ENCODE measurements at regions not wholly inside any gene's neighbourhood (a gene's known extent, or its start where the extent isn't known, plus 50 kb on each side); places are given as distances from the start of the nearest gene placed in this dataset.

DNA sequence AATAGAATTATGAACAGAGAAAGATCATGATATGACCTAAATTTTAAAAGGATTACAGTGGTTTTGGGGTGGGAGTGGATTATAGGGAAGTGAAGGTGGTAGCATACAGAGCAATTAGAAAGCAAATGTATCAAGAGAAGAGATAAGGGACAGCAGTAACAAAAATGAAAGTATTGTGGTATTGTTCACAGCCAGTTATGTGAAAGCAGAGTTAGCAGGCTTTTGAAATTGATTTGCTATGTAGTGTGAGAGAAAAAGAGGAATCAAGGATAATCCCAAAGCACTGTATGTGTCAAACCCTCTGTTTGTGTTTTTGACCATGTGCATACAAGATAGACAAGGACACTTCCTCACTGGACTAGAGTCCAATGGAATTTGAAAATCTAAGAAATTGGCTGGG, 1721.4 kb downstream of the PCDH9 start:
- no peaks in the 10 kb centered on the region for H3K79me2 ChIP-seq (replicated peaks; ENCODE audit: insufficient read depth)
- H3K27me3 ChIP-seq (ENCODE audit: insufficient read depth): no peaks in the 10 kb centered on the region
- H4K20me1 ChIP-seq (replicated peaks; ENCODE audit: insufficient read depth): no peaks in the 10 kb centered on the region
- no peaks in the 10 kb centered on the region for H3K36me3 ChIP-seq (ENCODE audit: insufficient read depth)
- no peaks in the 10 kb centered on the region for H3K36me3 Mint-ChIP-seq (ENCODE audit: low read depth)
- no peak overlapping the region for H3K4me2 ChIP-seq
- H3K4me1 Mint-ChIP-seq: no peaks in the 10 kb centered on the region
- TF ChIP-seq, protein P1, sequence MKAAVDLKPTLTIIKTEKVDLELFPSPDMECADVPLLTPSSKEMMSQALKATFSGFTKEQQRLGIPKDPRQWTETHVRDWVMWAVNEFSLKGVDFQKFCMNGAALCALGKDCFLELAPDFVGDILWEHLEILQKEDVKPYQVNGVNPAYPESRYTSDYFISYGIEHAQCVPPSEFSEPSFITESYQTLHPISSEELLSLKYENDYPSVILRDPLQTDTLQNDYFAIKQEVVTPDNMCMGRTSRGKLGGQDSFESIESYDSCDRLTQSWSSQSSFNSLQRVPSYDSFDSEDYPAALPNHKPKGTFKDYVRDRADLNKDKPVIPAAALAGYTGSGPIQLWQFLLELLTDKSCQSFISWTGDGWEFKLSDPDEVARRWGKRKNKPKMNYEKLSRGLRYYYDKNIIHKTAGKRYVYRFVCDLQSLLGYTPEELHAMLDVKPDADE (IDR thresholded peaks at IDR 0.05): no peak
- TF ChIP-seq, protein P2, sequence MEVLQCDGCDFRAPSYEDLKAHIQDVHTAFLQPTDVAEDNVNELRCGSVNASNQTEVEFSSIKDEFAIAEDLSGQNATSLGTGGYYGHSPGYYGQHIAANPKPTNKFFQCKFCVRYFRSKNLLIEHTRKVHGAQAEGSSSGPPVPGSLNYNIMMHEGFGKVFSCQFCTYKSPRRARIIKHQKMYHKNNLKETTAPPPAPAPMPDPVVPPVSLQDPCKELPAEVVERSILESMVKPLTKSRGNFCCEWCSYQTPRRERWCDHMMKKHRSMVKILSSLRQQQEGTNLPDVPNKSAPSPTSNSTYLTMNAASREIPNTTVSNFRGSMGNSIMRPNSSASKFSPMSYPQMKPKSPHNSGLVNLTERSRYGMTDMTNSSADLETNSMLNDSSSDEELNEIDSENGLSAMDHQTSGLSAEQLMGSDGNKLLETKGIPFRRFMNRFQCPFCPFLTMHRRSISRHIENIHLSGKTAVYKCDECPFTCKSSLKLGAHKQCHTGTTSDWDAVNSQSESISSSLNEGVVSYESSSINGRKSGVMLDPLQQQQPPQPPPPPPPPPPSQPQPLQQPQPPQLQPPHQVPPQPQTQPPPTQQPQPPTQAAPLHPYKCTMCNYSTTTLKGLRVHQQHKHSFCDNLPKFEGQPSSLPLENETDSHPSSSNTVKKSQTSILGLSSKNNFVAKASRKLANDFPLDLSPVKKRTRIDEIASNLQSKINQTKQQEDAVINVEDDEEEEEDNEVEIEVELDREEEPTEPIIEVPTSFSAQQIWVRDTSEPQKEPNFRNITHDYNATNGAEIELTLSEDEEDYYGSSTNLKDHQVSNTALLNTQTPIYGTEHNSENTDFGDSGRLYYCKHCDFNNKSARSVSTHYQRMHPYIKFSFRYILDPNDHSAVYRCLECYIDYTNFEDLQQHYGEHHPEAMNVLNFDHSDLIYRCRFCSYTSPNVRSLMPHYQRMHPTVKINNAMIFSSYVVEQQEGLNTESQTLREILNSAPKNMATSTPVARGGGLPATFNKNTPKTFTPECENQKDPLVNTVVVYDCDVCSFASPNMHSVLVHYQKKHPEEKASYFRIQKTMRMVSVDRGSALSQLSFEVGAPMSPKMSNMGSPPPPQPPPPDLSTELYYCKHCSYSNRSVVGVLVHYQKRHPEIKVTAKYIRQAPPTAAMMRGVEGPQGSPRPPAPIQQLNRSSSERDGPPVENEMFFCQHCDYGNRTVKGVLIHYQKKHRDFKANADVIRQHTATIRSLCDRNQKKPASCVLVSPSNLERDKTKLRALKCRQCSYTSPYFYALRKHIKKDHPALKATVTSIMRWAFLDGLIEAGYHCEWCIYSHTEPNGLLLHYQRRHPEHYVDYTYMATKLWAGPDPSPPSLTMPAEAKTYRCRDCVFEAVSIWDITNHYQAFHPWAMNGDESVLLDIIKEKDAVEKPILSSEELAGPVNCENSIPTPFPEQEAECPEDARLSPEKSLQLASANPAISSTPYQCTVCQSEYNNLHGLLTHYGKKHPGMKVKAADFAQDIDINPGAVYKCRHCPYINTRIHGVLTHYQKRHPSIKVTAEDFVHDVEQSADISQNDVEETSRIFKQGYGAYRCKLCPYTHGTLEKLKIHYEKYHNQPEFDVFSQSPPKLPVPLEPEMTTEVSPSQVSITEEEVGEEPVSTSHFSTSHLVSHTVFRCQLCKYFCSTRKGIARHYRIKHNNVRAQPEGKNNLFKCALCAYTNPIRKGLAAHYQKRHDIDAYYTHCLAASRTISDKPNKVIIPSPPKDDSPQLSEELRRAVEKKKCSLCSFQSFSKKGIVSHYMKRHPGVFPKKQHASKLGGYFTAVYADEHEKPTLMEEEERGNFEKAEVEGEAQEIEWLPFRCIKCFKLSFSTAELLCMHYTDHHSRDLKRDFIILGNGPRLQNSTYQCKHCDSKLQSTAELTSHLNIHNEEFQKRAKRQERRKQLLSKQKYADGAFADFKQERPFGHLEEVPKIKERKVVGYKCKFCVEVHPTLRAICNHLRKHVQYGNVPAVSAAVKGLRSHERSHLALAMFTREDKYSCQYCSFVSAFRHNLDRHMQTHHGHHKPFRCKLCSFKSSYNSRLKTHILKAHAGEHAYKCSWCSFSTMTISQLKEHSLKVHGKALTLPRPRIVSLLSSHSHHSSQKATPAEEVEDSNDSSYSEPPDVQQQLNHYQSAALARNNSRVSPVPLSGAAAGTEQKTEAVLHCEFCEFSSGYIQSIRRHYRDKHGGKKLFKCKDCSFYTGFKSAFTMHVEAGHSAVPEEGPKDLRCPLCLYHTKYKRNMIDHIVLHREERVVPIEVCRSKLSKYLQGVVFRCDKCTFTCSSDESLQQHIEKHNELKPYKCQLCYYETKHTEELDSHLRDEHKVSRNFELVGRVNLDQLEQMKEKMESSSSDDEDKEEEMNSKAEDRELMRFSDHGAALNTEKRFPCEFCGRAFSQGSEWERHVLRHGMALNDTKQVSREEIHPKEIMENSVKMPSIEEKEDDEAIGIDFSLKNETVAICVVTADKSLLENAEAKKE (CRISPR knock-in tag; IDR thresholded peaks at IDR 0.05): no peak
- TF ChIP-seq POLR2AphosphoS5 (IDR thresholded peaks at IDR 0.05; ENCODE audit: low read depth): no peak
- TF ChIP-seq NANOG (IDR thresholded peaks at IDR 0.05; ENCODE audit: borderline replicate concordance): no peak
- no peak for TF ChIP-seq ZNF114 (CRISPR knock-in tag; IDR thresholded peaks at IDR 0.05)
- no peak for TF ChIP-seq CREB1 (CRISPR knock-in tag; IDR thresholded peaks at IDR 0.05; ENCODE audit: low read depth)
- no peak for TF ChIP-seq ZNF331 (CRISPR knock-in tag; IDR thresholded peaks at IDR 0.05; ENCODE audit: low read depth)
- TF ChIP-seq, protein P3, sequence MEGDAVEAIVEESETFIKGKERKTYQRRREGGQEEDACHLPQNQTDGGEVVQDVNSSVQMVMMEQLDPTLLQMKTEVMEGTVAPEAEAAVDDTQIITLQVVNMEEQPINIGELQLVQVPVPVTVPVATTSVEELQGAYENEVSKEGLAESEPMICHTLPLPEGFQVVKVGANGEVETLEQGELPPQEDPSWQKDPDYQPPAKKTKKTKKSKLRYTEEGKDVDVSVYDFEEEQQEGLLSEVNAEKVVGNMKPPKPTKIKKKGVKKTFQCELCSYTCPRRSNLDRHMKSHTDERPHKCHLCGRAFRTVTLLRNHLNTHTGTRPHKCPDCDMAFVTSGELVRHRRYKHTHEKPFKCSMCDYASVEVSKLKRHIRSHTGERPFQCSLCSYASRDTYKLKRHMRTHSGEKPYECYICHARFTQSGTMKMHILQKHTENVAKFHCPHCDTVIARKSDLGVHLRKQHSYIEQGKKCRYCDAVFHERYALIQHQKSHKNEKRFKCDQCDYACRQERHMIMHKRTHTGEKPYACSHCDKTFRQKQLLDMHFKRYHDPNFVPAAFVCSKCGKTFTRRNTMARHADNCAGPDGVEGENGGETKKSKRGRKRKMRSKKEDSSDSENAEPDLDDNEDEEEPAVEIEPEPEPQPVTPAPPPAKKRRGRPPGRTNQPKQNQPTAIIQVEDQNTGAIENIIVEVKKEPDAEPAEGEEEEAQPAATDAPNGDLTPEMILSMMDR (conservative IDR thresholded peaks at IDR 0.05; ENCODE audit: low read depth in 2 of 2): no peak
- no peak for TF ChIP-seq JUNB (IDR thresholded peaks at IDR 0.05; ENCODE audit: unreplicated experiment)
- TF ChIP-seq EZH2 (IDR thresholded peaks at IDR 0.05; ENCODE audit: low read depth, unreplicated experiment): no peak
- TF ChIP-seq, protein P4, sequence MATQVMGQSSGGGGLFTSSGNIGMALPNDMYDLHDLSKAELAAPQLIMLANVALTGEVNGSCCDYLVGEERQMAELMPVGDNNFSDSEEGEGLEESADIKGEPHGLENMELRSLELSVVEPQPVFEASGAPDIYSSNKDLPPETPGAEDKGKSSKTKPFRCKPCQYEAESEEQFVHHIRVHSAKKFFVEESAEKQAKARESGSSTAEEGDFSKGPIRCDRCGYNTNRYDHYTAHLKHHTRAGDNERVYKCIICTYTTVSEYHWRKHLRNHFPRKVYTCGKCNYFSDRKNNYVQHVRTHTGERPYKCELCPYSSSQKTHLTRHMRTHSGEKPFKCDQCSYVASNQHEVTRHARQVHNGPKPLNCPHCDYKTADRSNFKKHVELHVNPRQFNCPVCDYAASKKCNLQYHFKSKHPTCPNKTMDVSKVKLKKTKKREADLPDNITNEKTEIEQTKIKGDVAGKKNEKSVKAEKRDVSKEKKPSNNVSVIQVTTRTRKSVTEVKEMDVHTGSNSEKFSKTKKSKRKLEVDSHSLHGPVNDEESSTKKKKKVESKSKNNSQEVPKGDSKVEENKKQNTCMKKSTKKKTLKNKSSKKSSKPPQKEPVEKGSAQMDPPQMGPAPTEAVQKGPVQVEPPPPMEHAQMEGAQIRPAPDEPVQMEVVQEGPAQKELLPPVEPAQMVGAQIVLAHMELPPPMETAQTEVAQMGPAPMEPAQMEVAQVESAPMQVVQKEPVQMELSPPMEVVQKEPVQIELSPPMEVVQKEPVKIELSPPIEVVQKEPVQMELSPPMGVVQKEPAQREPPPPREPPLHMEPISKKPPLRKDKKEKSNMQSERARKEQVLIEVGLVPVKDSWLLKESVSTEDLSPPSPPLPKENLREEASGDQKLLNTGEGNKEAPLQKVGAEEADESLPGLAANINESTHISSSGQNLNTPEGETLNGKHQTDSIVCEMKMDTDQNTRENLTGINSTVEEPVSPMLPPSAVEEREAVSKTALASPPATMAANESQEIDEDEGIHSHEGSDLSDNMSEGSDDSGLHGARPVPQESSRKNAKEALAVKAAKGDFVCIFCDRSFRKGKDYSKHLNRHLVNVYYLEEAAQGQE (IDR thresholded peaks at IDR 0.05; ENCODE audit: unreplicated experiment): no peak
- no peak for TF ChIP-seq EZH2phosphoT487 (IDR thresholded peaks at IDR 0.05; ENCODE audit: unreplicated experiment)
- TF ChIP-seq STAT1 (IDR thresholded peaks at IDR 0.05; ENCODE audit: unreplicated experiment): no peak
- H3F3A ChIP-seq (replicated peaks; ENCODE audit: low read depth): no peaks in the 10 kb centered on the region
- no peaks in the 10 kb centered on the region for H3K4me1 ChIP-seq (ENCODE audit: insufficient read depth)
- H3K4me3 Mint-ChIP-seq: no peak overlapping the region
- H3K9me2 ChIP-seq (ENCODE audit: insufficient read depth): no peaks in the 10 kb centered on the region
- DNase-seq (ENCODE audit: low spot score) (no peak), ATAC-seq (no peak)
- no peak overlapping the region for H3K27ac Mint-ChIP-seq
- no peak overlapping the region for H2AFZ ChIP-seq
- H3K27ac ChIP-seq (ENCODE audit: low read depth): no peak overlapping the region
- no peaks in the 10 kb centered on the region for H3K9me3 Mint-ChIP-seq
- H3K27me3 Mint-ChIP-seq (ENCODE audit: insufficient read depth, low read depth, poor library complexity): no peaks in the 10 kb centered on the region
- no peak overlapping the region for H3K4me3 ChIP-seq

Data from GM23338 (cell line).